ENCODE measurements at regions not wholly inside any gene's neighbourhood (a gene's known extent, or its start where the extent isn't known, plus 50 kb on each side); places are given as distances from the start of the nearest gene placed in this dataset.

DNA sequence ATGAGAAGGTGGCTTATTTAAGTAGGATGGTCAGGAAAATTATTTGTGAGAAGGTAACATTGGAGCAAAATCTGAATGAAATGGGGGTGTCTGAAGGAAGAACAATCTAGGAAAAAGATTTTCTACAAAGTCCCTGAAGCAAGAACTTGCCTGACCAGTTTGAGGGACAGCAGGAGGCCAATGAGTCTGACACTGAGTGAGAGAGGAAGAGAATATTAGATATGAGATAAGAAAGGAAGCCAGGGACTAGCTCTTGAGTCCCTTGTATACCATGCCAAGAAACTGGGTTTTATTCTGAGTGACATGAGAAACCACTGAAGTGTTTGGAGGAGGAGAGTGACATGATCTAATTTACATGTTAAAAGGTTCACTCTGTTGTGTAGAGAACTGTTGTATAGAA is 1478.9 kb downstream of the RPA4 start:
- no peak for TF ChIP-seq POLR2A (IDR thresholded peaks at IDR 0.05)
- TF ChIP-seq, protein P1, sequence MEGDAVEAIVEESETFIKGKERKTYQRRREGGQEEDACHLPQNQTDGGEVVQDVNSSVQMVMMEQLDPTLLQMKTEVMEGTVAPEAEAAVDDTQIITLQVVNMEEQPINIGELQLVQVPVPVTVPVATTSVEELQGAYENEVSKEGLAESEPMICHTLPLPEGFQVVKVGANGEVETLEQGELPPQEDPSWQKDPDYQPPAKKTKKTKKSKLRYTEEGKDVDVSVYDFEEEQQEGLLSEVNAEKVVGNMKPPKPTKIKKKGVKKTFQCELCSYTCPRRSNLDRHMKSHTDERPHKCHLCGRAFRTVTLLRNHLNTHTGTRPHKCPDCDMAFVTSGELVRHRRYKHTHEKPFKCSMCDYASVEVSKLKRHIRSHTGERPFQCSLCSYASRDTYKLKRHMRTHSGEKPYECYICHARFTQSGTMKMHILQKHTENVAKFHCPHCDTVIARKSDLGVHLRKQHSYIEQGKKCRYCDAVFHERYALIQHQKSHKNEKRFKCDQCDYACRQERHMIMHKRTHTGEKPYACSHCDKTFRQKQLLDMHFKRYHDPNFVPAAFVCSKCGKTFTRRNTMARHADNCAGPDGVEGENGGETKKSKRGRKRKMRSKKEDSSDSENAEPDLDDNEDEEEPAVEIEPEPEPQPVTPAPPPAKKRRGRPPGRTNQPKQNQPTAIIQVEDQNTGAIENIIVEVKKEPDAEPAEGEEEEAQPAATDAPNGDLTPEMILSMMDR (IDR thresholded peaks at IDR 0.05), result no peak
- no peak for TF ChIP-seq POLR2AphosphoS5 (IDR thresholded peaks at IDR 0.05)
- TF ChIP-seq EP300 (IDR thresholded peaks at IDR 0.05), result no peak

Measured in suprapubic skin (tissue), 4 donors.